ENCODE measurements at regions not wholly inside any gene's neighbourhood (a gene's known extent, or its start where the extent isn't known, plus 50 kb on each side); places are given as distances from the start of the nearest gene placed in this dataset.

DNA sequence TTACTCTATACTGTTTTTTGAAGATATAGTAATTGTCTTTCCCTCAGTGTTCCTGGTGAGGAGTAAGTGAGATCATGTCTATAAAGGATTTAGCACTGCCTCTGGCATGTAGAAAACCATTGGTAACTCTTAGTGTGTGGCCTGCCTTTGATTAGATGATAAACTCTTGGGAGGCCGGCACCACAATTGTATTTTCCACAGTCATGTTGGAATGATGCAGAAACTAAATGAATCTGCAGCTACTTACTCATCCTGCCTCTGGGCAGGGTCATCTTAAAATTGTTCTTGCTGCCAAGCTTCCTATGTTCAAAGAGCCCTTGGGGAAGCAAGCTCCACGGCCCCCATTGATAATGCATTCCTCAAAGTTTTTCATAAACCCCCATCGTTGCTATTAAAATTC, 204.6 kb downstream of the ANKRD7 start:
- TF ChIP-seq, protein P1, sequence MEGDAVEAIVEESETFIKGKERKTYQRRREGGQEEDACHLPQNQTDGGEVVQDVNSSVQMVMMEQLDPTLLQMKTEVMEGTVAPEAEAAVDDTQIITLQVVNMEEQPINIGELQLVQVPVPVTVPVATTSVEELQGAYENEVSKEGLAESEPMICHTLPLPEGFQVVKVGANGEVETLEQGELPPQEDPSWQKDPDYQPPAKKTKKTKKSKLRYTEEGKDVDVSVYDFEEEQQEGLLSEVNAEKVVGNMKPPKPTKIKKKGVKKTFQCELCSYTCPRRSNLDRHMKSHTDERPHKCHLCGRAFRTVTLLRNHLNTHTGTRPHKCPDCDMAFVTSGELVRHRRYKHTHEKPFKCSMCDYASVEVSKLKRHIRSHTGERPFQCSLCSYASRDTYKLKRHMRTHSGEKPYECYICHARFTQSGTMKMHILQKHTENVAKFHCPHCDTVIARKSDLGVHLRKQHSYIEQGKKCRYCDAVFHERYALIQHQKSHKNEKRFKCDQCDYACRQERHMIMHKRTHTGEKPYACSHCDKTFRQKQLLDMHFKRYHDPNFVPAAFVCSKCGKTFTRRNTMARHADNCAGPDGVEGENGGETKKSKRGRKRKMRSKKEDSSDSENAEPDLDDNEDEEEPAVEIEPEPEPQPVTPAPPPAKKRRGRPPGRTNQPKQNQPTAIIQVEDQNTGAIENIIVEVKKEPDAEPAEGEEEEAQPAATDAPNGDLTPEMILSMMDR (IDR thresholded peaks at IDR 0.05 in 4 of 5, conservative IDR thresholded peaks at IDR 0.05 in 1 of 5): no peak
- no peak for TF ChIP-seq POLR2A (IDR thresholded peaks at IDR 0.05)

All from gastrocnemius medialis (tissue), 4 donors.